IMR-90 (cell line): ENCODE measurements at regions not wholly inside any gene's neighbourhood (a gene's known extent, or its start where the extent isn't known, plus 50 kb on each side); places are given as distances from the start of the nearest gene placed in this dataset.

Experiments
- SMC3 ChIP-seq: fragments of 150-350 bp; IDR thresholded peaks from 2 replicates; pipeline ENCODE4 v1.6.1; 2016; ENCODE audit warnings: low read depth, mild to moderate bottlenecking, antibody characterized with exemption, low read length, moderate library complexity
- TF ChIP-seq, protein P1 (sequence below): conservative IDR thresholded peaks from 2 replicates; pipeline ENCODE4 v1.5.1; 2012; ENCODE audit warnings: mild to moderate bottlenecking, low read depth, low read length, improper control_type of control experiment
- TF ChIP-seq, protein P2 (sequence below): fragments of 150-350 bp; IDR thresholded peaks from 2 replicates; pipeline ENCODE4 v1.6.1; 2016; ENCODE audit warnings: low read depth, mild to moderate bottlenecking, low read length, moderate library complexity, borderline replicate concordance

DNA sequence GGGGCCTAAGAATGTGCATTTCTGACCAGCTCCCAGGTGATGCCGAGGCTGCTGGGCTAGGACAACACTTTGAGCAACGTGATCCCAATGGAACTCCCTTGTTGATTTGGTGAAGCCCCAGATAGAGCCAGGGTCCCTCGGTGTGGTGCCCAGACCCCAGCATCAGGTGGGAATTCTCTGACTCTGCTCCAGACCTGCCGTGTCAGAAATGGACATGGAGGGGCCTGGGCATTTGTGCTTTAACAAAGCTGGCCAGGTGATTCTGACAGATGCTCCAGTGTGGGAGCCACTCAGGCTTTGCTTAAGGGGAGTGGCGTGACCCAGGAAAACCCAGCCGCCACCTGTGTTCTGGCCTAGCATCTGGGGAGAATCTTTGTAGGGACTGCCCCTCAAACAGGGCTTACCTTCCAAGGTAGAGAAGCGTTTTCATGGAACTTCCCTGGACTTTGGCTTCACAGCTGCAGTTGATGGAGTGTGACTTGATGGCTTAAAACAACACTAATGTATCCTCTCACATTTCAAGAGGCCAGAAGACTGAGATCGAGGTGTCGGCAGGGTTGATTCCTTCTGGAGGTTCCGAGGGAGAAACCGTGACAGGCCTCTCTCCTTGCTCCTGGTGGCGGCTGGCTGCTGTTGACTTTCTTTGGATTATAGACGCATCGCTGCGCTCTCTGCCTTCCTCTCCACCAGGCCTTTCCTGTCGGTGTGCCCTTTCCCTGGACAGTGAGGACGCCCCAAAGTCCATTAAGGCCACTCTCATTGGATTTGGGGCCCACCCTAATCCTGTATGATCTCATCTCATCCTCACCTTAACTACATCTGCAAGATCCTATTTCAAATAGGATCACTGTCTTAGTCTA, 57.0 kb upstream of the HDAC4 start:
- TF ChIP-seq, protein P1, sequence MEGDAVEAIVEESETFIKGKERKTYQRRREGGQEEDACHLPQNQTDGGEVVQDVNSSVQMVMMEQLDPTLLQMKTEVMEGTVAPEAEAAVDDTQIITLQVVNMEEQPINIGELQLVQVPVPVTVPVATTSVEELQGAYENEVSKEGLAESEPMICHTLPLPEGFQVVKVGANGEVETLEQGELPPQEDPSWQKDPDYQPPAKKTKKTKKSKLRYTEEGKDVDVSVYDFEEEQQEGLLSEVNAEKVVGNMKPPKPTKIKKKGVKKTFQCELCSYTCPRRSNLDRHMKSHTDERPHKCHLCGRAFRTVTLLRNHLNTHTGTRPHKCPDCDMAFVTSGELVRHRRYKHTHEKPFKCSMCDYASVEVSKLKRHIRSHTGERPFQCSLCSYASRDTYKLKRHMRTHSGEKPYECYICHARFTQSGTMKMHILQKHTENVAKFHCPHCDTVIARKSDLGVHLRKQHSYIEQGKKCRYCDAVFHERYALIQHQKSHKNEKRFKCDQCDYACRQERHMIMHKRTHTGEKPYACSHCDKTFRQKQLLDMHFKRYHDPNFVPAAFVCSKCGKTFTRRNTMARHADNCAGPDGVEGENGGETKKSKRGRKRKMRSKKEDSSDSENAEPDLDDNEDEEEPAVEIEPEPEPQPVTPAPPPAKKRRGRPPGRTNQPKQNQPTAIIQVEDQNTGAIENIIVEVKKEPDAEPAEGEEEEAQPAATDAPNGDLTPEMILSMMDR = no peak
- TF ChIP-seq SMC3 = no peak
- TF ChIP-seq, protein P2, sequence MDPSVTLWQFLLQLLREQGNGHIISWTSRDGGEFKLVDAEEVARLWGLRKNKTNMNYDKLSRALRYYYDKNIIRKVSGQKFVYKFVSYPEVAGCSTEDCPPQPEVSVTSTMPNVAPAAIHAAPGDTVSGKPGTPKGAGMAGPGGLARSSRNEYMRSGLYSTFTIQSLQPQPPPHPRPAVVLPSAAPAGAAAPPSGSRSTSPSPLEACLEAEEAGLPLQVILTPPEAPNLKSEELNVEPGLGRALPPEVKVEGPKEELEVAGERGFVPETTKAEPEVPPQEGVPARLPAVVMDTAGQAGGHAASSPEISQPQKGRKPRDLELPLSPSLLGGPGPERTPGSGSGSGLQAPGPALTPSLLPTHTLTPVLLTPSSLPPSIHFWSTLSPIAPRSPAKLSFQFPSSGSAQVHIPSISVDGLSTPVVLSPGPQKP = no peak
